A549 (cell line): ENCODE measurements at regions not wholly inside any gene's neighbourhood (a gene's known extent, or its start where the extent isn't known, plus 50 kb on each side); places are given as distances from the start of the nearest gene placed in this dataset.

ENCODE experiments used
- ATAC-seq, 2 experiments: fragments of 200-7000 bp in 1 of 2; fragments of >200 bp in 1 of 2; cut with Nextera tagmentation in 1 of 2; cut with Tn5 transposase in 1 of 2; 3 replicates each; pipeline versions ENCODE4 v1.8.0 to v1.9.1; 2018 to 2020; ENCODE audit warnings: mild to moderate bottlenecking in 1 of 2, moderate library complexity in 1 of 2
- CTCF ChIA-PET: fragments of 300-600 bp; sonication (Branson Sonifier 250); formaldehyde crosslinking; extraction: SDS; loops from one replicate; lab custom pipeline; 2021; ENCODE audit warnings: antibody characterized with exemption, inconsistent platforms; lab: Yijun Ruan, JAX
- POLR2A ChIA-PET: fragments of 350-600 bp; formaldehyde crosslinking; extraction: SDS; loops from one replicate; lab custom pipeline; 2021; ENCODE audit warnings: antibody characterized with exemption, inconsistent platforms; lab: Yijun Ruan, JAX
- DNase-seq, 2 experiments: peaks; one replicate each; pipeline versions ENCODE4 v3.0.0 to v3.0.0-alpha.2; 2011 to 2016; ENCODE audit warnings: low read depth in 1 of 2, low spot score in 1 of 2
- FAIRE-seq: peaks from 2 replicates; lab custom pipeline; 2011; peaks lifted over from hg19 to GRCh38; lab: Jason Lieb, UNC
- H3K27ac ChIP-seq, 2 experiments: fragments of >200 bp; sonication (Bioruptor Twin); formaldehyde crosslinking; 3 replicates each; pipeline ENCODE4 v1.5.1; 2016 to 2017
- H3K4me1 ChIP-seq: fragments of >200 bp; sonication (Bioruptor Twin); formaldehyde crosslinking; 3 replicates; pipeline ENCODE4 v1.6.1; 2016
- H3K4me2 ChIP-seq: fragments of >200 bp; sonication (Bioruptor Twin); formaldehyde crosslinking; 3 replicates; pipeline ENCODE4 v1.6.1; 2016
- H3K4me3 ChIP-seq: fragments of >200 bp; sonication (Bioruptor Twin); formaldehyde crosslinking; 3 replicates; pipeline ENCODE4 v1.5.1; 2016
- H3K9me3 ChIP-seq: fragments of >200 bp; sonication (Bioruptor Twin); formaldehyde crosslinking; 3 replicates; pipeline ENCODE4 v1.6.1; 2016
- CEBPB ChIP-seq, 2 experiments: fragments of >200 bp in 1 of 2; sonication (Bioruptor Twin) in 1 of 2; formaldehyde crosslinking in 1 of 2; IDR thresholded peaks; 2 replicates each; pipeline ENCODE4 v1.6.1; 2012 to 2016
- EP300 ChIP-seq, 2 experiments: fragments of >200 bp; sonication (Bioruptor Twin); formaldehyde crosslinking; IDR thresholded peaks; 2 replicates in 1 of 2; 3 replicates in 1 of 2; pipeline ENCODE4 v1.6.1; 2016 to 2017
- FOSL2 ChIP-seq, 2 experiments: fragments of 450-650 bp in 1 of 2; fragments of >200 bp in 1 of 2; sonication (Bioruptor Twin) in 1 of 2; formaldehyde crosslinking; IDR thresholded peaks; 2 replicates each; pipeline versions ENCODE4 v1.5.0 to v1.6.1; 2016 to 2020; ENCODE audit warnings: mild to moderate bottlenecking in 1 of 2, moderate library complexity in 1 of 2
- HDAC2 ChIP-seq: fragments of 200-600 bp; sonication (generic); IDR thresholded peaks from 2 replicates; pipeline ENCODE4 v1.6.1; 2016
- HOXB13 ChIP-seq: fragments of 250-450 bp; sonication (Bioruptor Pico); IDR thresholded peaks from 2 replicates; pipeline ENCODE4 v1.5.0; 2020; ENCODE audit warnings: low read depth, mild to moderate bottlenecking, moderate library complexity
- JUN ChIP-seq, 2 experiments: fragments of >200 bp; sonication (Bioruptor Twin); formaldehyde crosslinking; IDR thresholded peaks; 2 replicates in 1 of 2; 3 replicates in 1 of 2; pipeline ENCODE4 v1.6.1; 2016 to 2017
- MAFK ChIP-seq: fragments of 450-650 bp; IDR thresholded peaks from 2 replicates; pipeline ENCODE4 v1.6.1; 2014; ENCODE audit not compliant: partially characterized antibody
- MYC ChIP-seq: IDR thresholded peaks from 2 replicates; pipeline ENCODE4 v1.6.1; 2012; ENCODE audit warnings: mild to moderate bottlenecking, inconsistent platforms, low read length, improper control_type of control experiment, borderline replicate concordance
- NFE2L2 ChIP-seq: fragments of 150-350 bp; conservative IDR thresholded peaks from 2 replicates; pipeline ENCODE4 v1.6.1; 2014; ENCODE audit warnings: low read length
- NPAS2 ChIP-seq: fragments of 250-450 bp; sonication (Bioruptor Pico); IDR thresholded peaks from 2 replicates; pipeline ENCODE4 v1.8.0; 2022; ENCODE audit warnings: mild to moderate bottlenecking, moderate library complexity, borderline replicate concordance
- POLR2A ChIP-seq: IDR thresholded peaks from 2 replicates; pipeline ENCODE4 v1.6.1; 2012; ENCODE audit warnings: mild to moderate bottlenecking, low read length
- RAD21 ChIP-seq, 2 experiments: fragments of >200 bp in 1 of 2; sonication (Bioruptor Twin) in 1 of 2; formaldehyde crosslinking in 1 of 2; IDR thresholded peaks in 1 of 2; conservative IDR thresholded peaks in 1 of 2; 2 replicates in 1 of 2; 3 replicates in 1 of 2; pipeline ENCODE4 v1.6.1; 2012 to 2018; ENCODE audit warnings: inconsistent platforms in 1 of 2
- RFX5 ChIP-seq: fragments of 450-650 bp; IDR thresholded peaks from 2 replicates; pipeline ENCODE4 v1.7.1; 2014; ENCODE audit warnings: antibody characterized with exemption, mild to moderate bottlenecking, moderate library complexity
- ZFP36 ChIP-seq: fragments of 450-650 bp; IDR thresholded peaks from 2 replicates; pipeline ENCODE4 v1.6.1; 2014; ENCODE audit warnings: borderline replicate concordance; ENCODE audit not compliant: partially characterized antibody
- WGBS: methylation state at CpG from one replicate; pipeline ENCODE4 v1.1.6; 2017; ENCODE audit errors: missing lambda C conversion rate; 5-methylcytosine and 5-hydroxymethylcytosine counted together
- TF ChIP-seq, protein P1 (sequence below): fragments of 250-450 bp; sonication (Bioruptor Pico); IDR thresholded peaks from 2 replicates; pipeline ENCODE4 v1.5.0; 2021; ENCODE audit warnings: mild to moderate bottlenecking, moderate library complexity, borderline replicate concordance
- TF ChIP-seq, protein P2 (sequence below): fragments of >200 bp; sonication (Bioruptor Twin); formaldehyde crosslinking; IDR thresholded peaks from 3 replicates; pipeline ENCODE4 v1.6.1; 2016
- TF ChIP-seq, protein P3 (sequence below): fragments of >200 bp; sonication (Bioruptor Twin); formaldehyde crosslinking; IDR thresholded peaks from 3 replicates; pipeline ENCODE4 v1.5.1; 2016
- TF ChIP-seq, protein P4 (sequence below): IDR thresholded peaks from 2 replicates; pipeline ENCODE4 v1.6.1; 2012; ENCODE audit warnings: low read depth, borderline replicate concordance

DNA sequence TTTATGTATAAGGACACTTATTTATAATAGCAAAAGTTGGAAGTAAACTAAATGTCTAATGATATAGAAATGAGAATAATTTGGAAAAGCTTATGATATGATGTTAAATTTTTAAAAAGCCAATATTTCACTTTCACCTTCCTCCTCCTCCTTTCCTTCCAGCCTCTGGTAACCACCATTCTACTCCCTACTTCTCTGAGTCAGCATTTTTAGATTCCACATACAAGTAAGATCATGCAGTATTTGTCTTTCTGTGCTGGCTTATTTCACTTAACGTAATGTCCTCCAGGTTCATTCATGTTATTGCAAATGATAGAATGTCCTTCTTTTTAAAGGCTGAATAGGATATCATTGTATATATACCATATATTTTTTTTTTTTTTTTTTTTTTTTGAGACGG is 180.2 kb downstream of the RNF144B start:
- TF ChIP-seq NPAS2 (CRISPR knock-in tag) (no peak), MAFK (peak; percentile 79)
- no peak overlapping the region for H3K4me2 ChIP-seq
- 16% methylated on average over 1 of the region's 2 CpGs for WGBS
- ChIA-PET CTCF (interaction anchor here (0.5 kb wide), 1 partner anchor 1547 kb away, joined by 3 read pairs; no protein-coding TSS in a partner anchor), POLR2A (no interaction called here)
- H3K27ac ChIP-seq, result no peak overlapping the region
- H3K9me3 ChIP-seq, result no peaks in the 10 kb centered on the region
- ATAC-seq (no peak), DNase-seq (no peak), FAIRE-seq (no peak)
- no peaks in the 10 kb centered on the region for H3K4me1 ChIP-seq
- no peak overlapping the region for H3K4me3 ChIP-seq

DNA sequence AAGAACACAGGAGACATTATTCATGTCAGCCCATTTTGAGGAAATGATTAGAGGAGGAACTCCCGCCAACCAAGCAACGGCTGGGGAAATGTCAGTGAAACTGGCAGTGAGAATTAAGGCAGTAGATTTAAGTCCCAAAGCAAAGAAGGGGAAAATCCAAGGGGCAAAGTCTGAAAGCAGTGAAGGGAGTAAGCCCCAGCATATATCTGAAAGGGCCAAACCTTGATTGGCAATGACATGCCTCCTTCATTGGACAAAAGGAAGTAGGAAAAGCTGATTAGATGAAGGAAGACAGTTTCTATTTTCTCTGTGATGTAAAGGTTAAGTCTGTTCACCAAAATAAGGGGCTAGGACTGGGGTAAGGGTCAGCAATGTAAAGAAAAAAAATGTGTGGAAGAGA is 190.3 kb downstream of the RNF144B start:
- Histone ChIP-seq H3K4me1 (no peaks in the 10 kb centered on the region), H3K27ac (no peak overlapping the region), H3K4me3 (no peak overlapping the region), H3K9me3 (no peaks in the 10 kb centered on the region), H3K4me2 (no peak overlapping the region)
- ATAC-seq (no peak), DNase-seq (no peak), FAIRE-seq (no peak)
- CTCF ChIA-PET, result no interaction called here
- no peak for TF ChIP-seq EP300 (IDR thresholded peaks at IDR 0.05)
- POLR2A ChIA-PET, result no interaction called here
- 36% methylated on average over 2 of the region's 2 CpGs for WGBS

DNA sequence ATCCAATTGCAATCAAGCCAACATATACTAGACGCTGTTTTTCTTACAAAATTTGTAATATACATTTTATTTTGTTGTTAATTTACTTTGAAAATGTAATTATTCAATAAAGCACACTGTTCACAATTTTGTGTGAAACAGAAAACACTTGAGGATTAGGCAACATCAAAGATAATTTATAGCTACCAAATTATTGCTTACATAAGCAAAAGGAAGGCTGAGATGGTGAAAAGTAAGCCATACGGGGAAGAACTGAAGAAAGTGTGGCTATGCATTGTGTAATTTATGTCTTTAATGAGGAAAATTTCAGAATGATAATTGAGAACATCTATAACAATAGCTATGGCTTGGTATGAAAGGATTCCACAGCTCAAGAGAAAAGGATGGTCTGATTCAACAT is 192.0 kb downstream of the RNF144B start:
- ATAC-seq, result no peak
- no peak overlapping the region for H3K27ac ChIP-seq
- no peak overlapping the region for H3K4me2 ChIP-seq
- DNase-seq, result no peak
- no peaks in the 10 kb centered on the region for H3K4me1 ChIP-seq
- 4% methylated on average over 2 of the region's 2 CpGs for WGBS
- FAIRE-seq, result no peak
- TF ChIP-seq, protein P1, sequence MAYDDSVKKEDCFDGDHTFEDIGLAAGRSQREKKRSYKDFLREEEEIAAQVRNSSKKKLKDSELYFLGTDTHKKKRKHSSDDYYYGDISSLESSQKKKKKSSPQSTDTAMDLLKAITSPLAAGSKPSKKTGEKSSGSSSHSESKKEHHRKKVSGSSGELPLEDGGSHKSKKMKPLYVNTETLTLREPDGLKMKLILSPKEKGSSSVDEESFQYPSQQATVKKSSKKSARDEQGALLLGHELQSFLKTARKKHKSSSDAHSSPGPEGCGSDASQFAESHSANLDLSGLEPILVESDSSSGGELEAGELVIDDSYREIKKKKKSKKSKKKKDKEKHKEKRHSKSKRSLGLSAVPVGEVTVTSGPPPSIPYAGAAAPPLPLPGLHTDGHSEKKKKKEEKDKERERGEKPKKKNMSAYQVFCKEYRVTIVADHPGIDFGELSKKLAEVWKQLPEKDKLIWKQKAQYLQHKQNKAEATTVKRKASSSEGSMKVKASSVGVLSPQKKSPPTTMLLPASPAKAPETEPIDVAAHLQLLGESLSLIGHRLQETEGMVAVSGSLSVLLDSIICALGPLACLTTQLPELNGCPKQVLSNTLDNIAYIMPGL (CRISPR knock-in tag), result no peak
- TF ChIP-seq HOXB13 (CRISPR knock-in tag), result no peak
- peak; percentile 58 for TF ChIP-seq MAFK
- TF ChIP-seq HDAC2, result no peak
- TF ChIP-seq FOSL2 (IDR thresholded peaks at IDR 0.05), result no peak
- no peak for TF ChIP-seq FOSL2 (CRISPR knock-in tag; IDR thresholded peaks at IDR 0.05)
- TF ChIP-seq RAD21 (conservative IDR thresholded peaks at IDR 0.05 in 1 of 2, IDR thresholded peaks at IDR 0.05 in 1 of 2), result no peak
- TF ChIP-seq JUN (IDR thresholded peaks at IDR 0.05), result no peak
- no peak for TF ChIP-seq POLR2A
- ChIA-PET POLR2A (no interaction called here), CTCF (no interaction called here)
- H3K9me3 ChIP-seq, result no peaks in the 10 kb centered on the region
- H3K4me3 ChIP-seq, result no peak overlapping the region

DNA sequence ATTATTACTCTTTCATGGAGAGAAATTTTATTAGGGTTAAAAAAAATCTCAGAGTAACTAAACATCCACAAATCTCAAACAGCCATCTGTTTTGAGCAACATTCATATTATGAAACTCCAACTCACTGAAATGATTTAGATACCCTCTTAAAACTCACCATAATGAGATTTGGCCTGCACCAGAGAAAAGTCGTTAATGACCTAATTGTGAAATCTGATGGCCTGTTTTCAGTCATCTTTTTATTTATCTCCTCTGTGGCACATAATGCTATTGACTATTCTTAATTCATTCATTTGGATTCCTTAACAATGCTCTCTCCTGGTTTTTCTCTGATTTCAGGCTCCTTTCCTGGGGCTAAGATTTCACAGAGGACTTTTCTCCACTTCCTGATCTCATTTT is 192.7 kb downstream of the RNF144B start:
- H3K4me3 ChIP-seq, result no peak overlapping the region
- 3% methylated on average over 1 of the region's 1 CpG for WGBS
- ChIA-PET CTCF (interaction anchor here (0.8 to 1.1 kb wide), 2 partner anchors 16 to 256 kb away, joined by 3 to 4 read pairs; no protein-coding TSS in a partner anchor), POLR2A (no interaction called here)
- no peaks in the 10 kb centered on the region for H3K9me3 ChIP-seq
- DNase-seq (no peak), FAIRE-seq (no peak), ATAC-seq (no peak)
- H3K4me2 ChIP-seq, result no peak overlapping the region
- no peak overlapping the region for H3K27ac ChIP-seq
- no peak for TF ChIP-seq ZFP36
- no peak for TF ChIP-seq CEBPB (IDR thresholded peaks at IDR 0.05)
- no peak for TF ChIP-seq EP300 (IDR thresholded peaks at IDR 0.05)
- TF ChIP-seq, protein P2, sequence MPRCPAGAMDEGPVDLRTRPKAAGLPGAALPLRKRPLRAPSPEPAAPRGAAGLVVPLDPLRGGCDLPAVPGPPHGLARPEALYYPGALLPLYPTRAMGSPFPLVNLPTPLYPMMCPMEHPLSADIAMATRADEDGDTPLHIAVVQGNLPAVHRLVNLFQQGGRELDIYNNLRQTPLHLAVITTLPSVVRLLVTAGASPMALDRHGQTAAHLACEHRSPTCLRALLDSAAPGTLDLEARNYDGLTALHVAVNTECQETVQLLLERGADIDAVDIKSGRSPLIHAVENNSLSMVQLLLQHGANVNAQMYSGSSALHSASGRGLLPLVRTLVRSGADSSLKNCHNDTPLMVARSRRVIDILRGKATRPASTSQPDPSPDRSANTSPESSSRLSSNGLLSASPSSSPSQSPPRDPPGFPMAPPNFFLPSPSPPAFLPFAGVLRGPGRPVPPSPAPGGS, result no peak
- TF ChIP-seq, protein P3, sequence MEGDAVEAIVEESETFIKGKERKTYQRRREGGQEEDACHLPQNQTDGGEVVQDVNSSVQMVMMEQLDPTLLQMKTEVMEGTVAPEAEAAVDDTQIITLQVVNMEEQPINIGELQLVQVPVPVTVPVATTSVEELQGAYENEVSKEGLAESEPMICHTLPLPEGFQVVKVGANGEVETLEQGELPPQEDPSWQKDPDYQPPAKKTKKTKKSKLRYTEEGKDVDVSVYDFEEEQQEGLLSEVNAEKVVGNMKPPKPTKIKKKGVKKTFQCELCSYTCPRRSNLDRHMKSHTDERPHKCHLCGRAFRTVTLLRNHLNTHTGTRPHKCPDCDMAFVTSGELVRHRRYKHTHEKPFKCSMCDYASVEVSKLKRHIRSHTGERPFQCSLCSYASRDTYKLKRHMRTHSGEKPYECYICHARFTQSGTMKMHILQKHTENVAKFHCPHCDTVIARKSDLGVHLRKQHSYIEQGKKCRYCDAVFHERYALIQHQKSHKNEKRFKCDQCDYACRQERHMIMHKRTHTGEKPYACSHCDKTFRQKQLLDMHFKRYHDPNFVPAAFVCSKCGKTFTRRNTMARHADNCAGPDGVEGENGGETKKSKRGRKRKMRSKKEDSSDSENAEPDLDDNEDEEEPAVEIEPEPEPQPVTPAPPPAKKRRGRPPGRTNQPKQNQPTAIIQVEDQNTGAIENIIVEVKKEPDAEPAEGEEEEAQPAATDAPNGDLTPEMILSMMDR, result no peak
- TF ChIP-seq FOSL2 (IDR thresholded peaks at IDR 0.05), result no peak
- TF ChIP-seq FOSL2 (CRISPR knock-in tag; IDR thresholded peaks at IDR 0.05), result no peak
- TF ChIP-seq, protein P4, sequence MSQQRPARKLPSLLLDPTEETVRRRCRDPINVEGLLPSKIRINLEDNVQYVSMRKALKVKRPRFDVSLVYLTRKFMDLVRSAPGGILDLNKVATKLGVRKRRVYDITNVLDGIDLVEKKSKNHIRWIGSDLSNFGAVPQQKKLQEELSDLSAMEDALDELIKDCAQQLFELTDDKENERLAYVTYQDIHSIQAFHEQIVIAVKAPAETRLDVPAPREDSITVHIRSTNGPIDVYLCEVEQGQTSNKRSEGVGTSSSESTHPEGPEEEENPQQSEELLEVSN, result no peak
- TF ChIP-seq MYC, result no peak
- no peak for TF ChIP-seq RFX5
- TF ChIP-seq NFE2L2, result no peak
- no peak for TF ChIP-seq NPAS2 (CRISPR knock-in tag)
- peaks cover 1% of the 10 kb centered on the region; the same call in 1 of the 3 replicates for H3K4me1 ChIP-seq
